HG03066 (cell line): ENCODE measurements at regions not wholly inside any gene's neighbourhood (a gene's known extent, or its start where the extent isn't known, plus 50 kb on each side); places are given as distances from the start of the nearest gene placed in this dataset.

Experiments
- ATAC-seq: cut with Tn5 transposase; IDR thresholded peaks from one replicate; pipeline ENCODE4 v1.9.1; 2021; ENCODE audit warnings: low read depth; ENCODE audit not compliant: unreplicated experiment

GRCh38 chr20:61173961-61174725 is 77.9 kb upstream of the CDH4 start:
- ATAC-seq = no peak

GRCh38 chr20:61176874-61177273 is 75.2 kb upstream of the CDH4 start:
- ATAC-seq = no peak

- no peak for ATAC-seq
Measured at GRCh38 chr20:61178551-61179071, 73.5 kb upstream of the CDH4 start.

GRCh38 chr20:61184194-61184593 is 67.9 kb upstream of the CDH4 start:
- ATAC-seq = no peak

GRCh38 chr20:61185181-61185580 is 66.9 kb upstream of the CDH4 start:
- no peak for ATAC-seq

GRCh38 chr20:61185841-61186601 is 66.0 kb upstream of the CDH4 start:
- no peak for ATAC-seq

- ATAC-seq = no peak
Measured at GRCh38 chr20:61186771-61187472, 65.1 kb upstream of the CDH4 start.

GRCh38 chr20:61189534-61189933 is 62.5 kb upstream of the CDH4 start:
- ATAC-seq = no peak

- ATAC-seq = no peak
Measured at GRCh38 chr20:61191096-61191495, 61.0 kb upstream of the CDH4 start.

GRCh38 chr20:61192337-61192950 is 59.6 kb upstream of the CDH4 start:
- ATAC-seq = no peak

GRCh38 chr20:61193164-61193563 is 58.9 kb upstream of the CDH4 start:
- ATAC-seq = no peak
